BE2C (cell line): ENCODE measurements at regions not wholly inside any gene's neighbourhood (a gene's known extent, or its start where the extent isn't known, plus 50 kb on each side); places are given as distances from the start of the nearest gene placed in this dataset.

Source experiments
- DNase-seq: peaks from one replicate; pipeline ENCODE4 v3.0.0-alpha.2; 2020
- H3K27me3 ChIP-seq: fragments of 250-450 bp; sonication (Bioruptor Pico); 2 replicates; pipeline ENCODE4 v1.5.1; 2020; ENCODE audit warnings: mild to moderate bottlenecking
- H3K36me3 ChIP-seq: fragments of 250-450 bp; sonication (Bioruptor Pico); 2 replicates; pipeline ENCODE4 v1.5.1; 2020; ENCODE audit warnings: mild to moderate bottlenecking
- H3K4me1 ChIP-seq: fragments of 250-450 bp; sonication (Bioruptor Pico); 2 replicates; pipeline ENCODE4 v1.5.1; 2020
- H3K4me3 ChIP-seq: 2 replicates; pipeline ENCODE4 v1.5.1; 2011; ENCODE audit warnings: low read depth, low read length
- H3K9me3 ChIP-seq: fragments of 250-450 bp; sonication (Bioruptor Pico); 2 replicates; pipeline ENCODE4 v1.5.1; 2020
- TF ChIP-seq, protein P1 (sequence below): IDR thresholded peaks from 2 replicates; pipeline ENCODE4 v1.5.1; 2012; ENCODE audit warnings: mild to moderate bottlenecking, low read depth, low read length

DNA sequence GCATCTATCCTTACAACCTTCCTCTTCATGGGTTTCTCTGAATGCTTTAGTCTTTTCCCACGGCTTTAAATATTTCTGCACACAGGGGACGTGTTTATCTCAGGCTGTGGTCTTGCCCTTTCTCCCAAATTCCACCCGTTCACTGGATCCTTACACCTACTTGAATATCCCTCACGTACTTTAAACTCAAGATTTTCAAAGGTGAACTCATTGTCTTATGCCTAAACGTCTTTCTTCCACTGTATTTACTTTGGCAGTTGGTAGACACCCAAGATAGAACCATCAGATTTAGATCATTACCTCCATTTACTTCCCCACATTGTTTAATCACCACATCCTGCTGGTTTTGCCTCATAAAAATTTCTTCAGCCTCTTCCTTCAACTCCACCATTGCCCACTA is 269.2 kb downstream of the CBLL2 start:
- Histone ChIP-seq H3K9me3 (no peaks in the 10 kb centered on the region), H3K36me3 (no peaks in the 10 kb centered on the region), H3K4me1 (no peaks in the 10 kb centered on the region), H3K4me3 (no peak overlapping the region), H3K27me3 (no peaks in the 10 kb centered on the region)
- TF ChIP-seq, protein P1, sequence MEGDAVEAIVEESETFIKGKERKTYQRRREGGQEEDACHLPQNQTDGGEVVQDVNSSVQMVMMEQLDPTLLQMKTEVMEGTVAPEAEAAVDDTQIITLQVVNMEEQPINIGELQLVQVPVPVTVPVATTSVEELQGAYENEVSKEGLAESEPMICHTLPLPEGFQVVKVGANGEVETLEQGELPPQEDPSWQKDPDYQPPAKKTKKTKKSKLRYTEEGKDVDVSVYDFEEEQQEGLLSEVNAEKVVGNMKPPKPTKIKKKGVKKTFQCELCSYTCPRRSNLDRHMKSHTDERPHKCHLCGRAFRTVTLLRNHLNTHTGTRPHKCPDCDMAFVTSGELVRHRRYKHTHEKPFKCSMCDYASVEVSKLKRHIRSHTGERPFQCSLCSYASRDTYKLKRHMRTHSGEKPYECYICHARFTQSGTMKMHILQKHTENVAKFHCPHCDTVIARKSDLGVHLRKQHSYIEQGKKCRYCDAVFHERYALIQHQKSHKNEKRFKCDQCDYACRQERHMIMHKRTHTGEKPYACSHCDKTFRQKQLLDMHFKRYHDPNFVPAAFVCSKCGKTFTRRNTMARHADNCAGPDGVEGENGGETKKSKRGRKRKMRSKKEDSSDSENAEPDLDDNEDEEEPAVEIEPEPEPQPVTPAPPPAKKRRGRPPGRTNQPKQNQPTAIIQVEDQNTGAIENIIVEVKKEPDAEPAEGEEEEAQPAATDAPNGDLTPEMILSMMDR, result no peak
- DNase-seq, result no peak

DNA sequence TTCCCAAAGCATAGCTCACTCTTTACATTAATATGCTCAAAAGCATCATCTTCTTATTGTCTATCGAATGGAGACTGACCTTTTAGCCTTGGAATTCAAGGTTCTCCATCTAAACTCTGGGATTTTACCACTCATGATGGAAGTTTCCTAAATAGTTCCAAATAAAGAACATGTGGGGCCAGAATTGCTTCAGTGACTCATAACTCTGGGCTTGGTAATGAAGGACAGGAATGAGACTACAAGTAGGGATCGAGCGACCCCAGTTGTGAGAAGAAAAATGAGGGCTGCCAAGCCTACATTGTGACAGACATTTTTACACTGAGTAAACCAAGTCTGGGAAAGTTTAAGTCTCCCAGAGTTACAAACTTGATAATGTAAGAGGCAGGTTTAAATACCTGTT is 269.9 kb downstream of the CBLL2 start:
- TF ChIP-seq, protein P1, result no peak
- H3K36me3 ChIP-seq, result no peaks in the 10 kb centered on the region
- H3K9me3 ChIP-seq, result no peaks in the 10 kb centered on the region
- no peak overlapping the region for H3K4me3 ChIP-seq
- H3K27me3 ChIP-seq, result no peaks in the 10 kb centered on the region
- H3K4me1 ChIP-seq, result no peaks in the 10 kb centered on the region
- DNase-seq, result no peak

DNA sequence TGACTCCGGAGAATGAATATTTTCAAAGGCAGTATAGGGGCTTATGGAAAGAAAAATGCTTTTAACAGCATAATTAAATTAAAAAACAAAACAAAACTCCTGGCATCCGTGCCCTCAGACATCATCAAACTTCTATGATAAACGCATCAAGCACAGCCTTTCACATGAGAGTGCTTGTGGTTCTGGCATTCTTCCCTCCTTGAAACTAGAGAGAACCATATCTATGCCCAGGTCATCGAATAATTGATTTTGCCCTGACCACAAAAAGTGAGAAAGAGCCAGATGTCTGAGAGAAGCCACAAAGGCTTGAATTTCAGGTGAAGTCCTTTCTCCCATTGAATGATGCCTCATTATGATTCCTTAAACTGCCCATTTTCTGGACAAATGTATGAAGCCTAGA is 286.8 kb downstream of the CBLL2 start:
- no peak for DNase-seq
- Histone ChIP-seq H3K36me3 (no peaks in the 10 kb centered on the region), H3K4me3 (no peak overlapping the region), H3K27me3 (no peaks in the 10 kb centered on the region), H3K9me3 (no peaks in the 10 kb centered on the region), H3K4me1 (no peaks in the 10 kb centered on the region)
- TF ChIP-seq, protein P1, result no peak

DNA sequence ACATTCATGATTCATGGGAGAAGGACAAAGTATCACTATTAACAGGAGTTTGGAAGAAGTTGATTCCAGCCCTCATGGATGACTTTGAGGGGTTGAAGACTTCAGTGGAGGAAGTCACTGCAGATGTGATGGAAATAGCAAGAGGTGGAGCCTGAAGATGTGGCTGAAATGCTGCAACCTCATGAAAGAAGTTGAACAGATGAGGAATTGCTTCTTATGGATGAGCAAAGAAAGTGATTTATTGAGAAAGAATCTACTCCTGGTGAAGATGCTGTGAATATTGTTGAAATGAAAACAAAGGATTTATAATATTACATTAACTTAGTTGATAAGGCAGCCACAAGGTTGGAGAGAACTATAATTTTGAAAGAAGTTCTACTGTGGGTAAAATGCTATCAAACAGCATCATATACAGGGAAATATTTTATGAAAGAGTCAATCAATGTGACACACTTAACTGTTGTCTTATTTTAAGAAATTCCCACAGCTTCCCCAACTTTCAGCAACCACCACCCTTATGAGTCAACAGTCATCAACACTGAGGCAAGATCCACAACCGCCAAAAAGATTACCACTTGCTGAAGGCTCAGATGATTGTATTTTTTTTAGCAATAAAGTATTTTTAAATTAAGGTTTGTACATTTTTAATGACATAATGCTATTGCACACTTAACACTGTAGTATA is 302.6 kb downstream of the CBLL2 start:
- no peaks in the 10 kb centered on the region for H3K4me1 ChIP-seq
- no peaks in the 10 kb centered on the region for H3K27me3 ChIP-seq
- H3K36me3 ChIP-seq, result no peaks in the 10 kb centered on the region
- H3K4me3 ChIP-seq, result no peak overlapping the region
- DNase-seq, result no peak
- H3K9me3 ChIP-seq, result no peaks in the 10 kb centered on the region
- TF ChIP-seq, protein P1, result no peak

DNA sequence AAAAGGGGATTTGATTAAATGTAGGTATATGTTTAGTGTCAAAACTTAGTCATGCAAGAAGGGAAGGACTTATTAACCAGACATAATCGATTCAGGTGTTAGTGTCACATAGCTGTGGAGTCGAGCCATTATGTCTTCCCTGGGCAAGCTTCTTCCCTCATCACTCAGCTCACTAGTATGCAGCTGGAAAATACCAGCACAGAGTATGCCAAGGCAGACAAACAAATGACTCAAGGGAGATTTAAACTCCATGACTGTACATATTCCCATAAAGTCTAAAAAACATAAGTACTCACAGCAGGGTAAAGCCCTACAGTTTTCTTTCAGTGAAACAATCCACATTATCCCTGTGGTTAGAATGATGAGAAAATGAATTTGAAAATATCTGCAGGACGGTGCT is 304.5 kb downstream of the CBLL2 start:
- H3K4me1 ChIP-seq, result no peaks in the 10 kb centered on the region
- H3K27me3 ChIP-seq, result no peaks in the 10 kb centered on the region
- TF ChIP-seq, protein P1, result no peak
- H3K36me3 ChIP-seq, result no peaks in the 10 kb centered on the region
- H3K4me3 ChIP-seq, result no peak overlapping the region
- H3K9me3 ChIP-seq, result no peaks in the 10 kb centered on the region
- DNase-seq, result no peak

DNA sequence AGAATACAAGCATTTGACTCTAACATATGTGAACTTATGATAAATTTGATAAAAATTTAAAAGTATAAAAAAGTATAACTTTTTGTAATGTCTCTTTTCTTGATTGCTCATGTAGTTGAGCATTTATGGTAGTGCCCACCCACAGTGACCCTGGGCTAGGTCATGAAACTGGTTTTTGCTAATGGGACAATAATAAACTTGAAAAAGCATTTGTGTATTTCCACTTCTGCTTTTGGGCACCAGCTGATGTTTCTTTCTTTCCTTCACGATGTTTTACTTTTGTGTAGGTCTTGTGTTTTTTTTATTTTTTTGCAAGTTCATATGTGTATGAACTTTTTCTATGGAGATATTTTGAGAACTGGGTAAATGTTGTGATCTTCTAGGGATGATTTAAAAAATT is 313.1 kb downstream of the CBLL2 start:
- Histone ChIP-seq H3K4me3 (no peak overlapping the region), H3K36me3 (no peaks in the 10 kb centered on the region), H3K27me3 (no peaks in the 10 kb centered on the region), H3K4me1 (no peaks in the 10 kb centered on the region), H3K9me3 (no peaks in the 10 kb centered on the region)
- DNase-seq, result no peak
- TF ChIP-seq, protein P1, result no peak
